ENCODE measurements at regions not wholly inside any gene's neighbourhood (a gene's known extent, or its start where the extent isn't known, plus 50 kb on each side); places are given as distances from the start of the nearest gene placed in this dataset.

GRCh38 chr2:6739547-6739946, 126.2 kb downstream of the CMPK2 start:
- TF ChIP-seq CTCF (conservative IDR thresholded peaks at IDR 0.05; ENCODE audit: low read length): no peak
- TF ChIP-seq EZH2phosphoT487 (IDR thresholded peaks at IDR 0.05; ENCODE audit: borderline replicate concordance): no peak

Measured in Loucy (cell line).